Right forelimb (tissue), 1 donor: ENCODE measurements at regions not wholly inside any gene's neighbourhood (a gene's known extent, or its start where the extent isn't known, plus 50 kb on each side); places are given as distances from the start of the nearest gene placed in this dataset.

Experiments used
- DNase-seq: peaks from one replicate; pipeline ENCODE4 v3.0.0-alpha.2; 2018

DNA sequence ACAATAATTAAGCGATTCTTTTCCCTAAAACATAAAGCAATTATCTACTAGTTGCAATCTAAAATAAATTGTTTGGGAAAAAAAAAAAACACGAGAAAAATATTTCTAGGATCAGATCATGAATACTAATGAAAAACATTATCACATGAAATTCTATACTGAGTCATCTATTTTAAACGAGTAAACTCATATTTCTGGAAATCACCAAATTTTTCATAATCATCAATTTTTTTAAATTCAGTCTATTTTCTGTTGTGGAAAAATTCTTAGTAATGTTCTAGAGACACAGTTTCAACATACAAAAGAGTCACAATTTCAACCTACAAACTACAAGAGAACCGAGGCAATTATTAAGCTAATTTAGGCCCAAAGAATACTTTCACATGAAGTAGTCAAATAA is 245.6 kb upstream of the SOX5 start:
- no peak for DNase-seq

DNA sequence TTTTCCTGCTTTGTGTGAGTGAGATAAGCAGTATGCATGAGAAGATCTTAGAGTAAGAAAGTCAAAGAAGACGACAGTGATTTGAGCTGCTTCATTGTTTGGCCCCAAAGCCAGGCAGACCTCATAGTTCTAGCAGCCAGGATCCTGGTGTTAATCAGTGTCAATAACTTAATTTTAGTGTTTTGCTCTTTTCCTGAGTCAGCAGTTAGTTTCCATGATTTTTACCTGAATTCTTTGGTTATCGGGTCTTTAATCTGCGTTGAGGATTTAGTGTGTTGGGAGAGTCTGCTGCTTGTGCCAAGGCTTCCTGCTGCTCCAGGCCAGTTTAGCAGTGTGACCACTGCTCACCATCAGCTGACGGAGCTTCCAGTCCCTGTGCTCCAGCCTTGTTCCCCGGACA is 241.6 kb upstream of the SOX5 start:
- no peak for DNase-seq

DNA sequence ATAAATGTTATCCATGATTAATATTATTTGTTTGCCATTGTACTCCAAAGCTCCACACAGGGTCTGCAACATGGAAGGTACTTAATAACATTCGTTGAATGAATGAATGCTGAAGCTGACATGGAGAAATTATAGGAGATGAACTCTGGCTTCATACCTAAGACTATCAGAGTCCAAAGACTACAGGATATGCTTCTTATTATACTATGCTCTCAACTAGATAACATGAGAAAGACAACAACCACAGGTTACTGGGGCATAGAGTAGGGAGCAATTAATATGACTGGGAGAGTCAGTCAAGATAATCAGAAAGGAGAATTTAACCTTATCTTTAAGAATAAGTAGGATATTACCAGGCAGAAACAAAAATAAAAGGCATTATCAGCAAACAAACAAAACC is 236.3 kb upstream of the SOX5 start:
- DNase-seq: no peak

DNA sequence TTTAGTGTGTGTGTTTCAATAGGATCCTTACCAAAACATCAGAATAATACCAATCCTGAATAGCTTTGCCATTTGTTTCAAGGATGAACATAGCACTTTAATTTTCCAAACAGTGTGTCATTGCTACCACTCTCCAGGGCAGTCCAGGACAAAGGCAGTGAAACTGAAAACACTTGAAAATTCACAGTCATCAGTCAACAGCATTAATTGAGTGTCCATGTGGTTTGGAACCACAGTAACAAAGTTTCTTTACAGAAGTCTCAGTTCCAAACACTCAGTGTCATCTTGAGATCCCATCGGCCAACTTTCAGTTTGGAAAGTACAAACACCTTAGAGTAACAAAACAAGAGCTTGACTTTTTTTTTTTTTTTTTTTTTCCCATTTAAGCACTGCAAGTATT is 228.4 kb upstream of the SOX5 start:
- DNase-seq: no peak

DNA sequence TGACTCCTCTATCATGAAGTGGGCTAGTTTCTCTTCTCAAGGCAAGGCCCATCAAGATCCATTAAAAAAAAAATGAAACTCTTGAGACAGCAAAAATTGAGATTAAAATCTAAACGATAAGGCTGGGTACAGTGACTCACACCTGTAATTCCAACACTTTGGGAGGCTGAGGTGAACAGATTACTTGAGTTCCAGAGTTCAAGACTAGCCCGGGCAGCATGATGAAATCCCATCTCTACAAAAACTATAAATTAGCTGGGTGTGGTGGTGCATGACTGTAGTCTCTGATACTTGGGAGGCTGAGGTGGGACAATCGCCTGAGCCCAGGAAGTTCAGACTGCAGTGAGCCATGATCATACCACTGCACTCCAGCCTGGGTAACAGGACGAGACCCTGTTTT is 226.5 kb upstream of the SOX5 start:
- no peak for DNase-seq

DNA sequence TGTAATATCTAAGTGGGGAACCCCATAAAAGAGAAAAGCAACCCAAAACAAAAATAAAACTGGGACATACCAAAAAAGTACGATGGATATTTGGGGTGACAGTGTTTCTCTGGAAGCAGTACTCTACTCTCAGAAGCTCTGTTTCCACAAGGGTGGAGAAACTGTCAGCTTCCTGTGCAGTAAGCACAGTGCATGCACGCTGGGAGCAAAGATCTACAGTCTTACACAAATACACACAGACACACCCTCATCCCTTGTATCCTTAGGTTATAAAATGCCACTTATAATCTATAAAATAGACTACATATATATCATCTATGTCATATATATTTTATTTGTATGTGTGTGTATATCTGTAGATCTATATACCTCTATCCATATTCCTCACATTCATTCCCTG is 225.8 kb upstream of the SOX5 start:
- DNase-seq: no peak

DNA sequence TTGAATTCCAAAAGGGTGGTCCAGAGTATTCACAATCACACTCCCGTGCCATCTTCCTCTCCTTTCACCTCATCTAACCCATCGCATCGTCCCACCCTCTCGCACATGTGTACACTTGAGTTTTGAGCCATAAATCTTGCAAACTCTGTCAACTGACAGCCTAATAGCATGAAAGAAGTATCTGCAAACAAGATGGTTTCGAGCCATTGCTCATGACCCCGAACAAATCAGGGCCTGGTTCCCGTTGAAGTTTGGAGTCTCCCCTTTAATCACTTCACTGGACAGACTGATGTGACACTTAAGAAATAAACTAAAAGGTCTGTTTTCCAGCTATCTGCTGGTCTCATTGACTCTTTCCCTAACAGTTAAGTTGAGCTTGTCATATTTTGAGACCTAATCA is 223.6 kb upstream of the SOX5 start:
- no peak for DNase-seq

DNA sequence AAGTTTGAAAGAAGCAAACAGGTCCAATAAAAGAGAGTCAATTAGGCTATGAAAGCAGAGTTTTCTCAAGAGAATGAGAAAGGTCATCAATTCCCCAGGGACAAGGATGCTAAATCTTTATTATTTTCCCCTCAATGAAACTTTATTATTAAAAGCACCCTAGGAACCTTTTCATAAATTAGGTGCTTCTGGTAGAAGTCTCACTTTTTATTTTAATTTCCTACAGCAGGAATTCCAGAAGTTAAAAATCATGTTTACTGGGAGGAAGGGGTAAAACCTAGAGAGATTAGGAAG is 223.2 kb upstream of the SOX5 start:
- no peak for DNase-seq

DNA sequence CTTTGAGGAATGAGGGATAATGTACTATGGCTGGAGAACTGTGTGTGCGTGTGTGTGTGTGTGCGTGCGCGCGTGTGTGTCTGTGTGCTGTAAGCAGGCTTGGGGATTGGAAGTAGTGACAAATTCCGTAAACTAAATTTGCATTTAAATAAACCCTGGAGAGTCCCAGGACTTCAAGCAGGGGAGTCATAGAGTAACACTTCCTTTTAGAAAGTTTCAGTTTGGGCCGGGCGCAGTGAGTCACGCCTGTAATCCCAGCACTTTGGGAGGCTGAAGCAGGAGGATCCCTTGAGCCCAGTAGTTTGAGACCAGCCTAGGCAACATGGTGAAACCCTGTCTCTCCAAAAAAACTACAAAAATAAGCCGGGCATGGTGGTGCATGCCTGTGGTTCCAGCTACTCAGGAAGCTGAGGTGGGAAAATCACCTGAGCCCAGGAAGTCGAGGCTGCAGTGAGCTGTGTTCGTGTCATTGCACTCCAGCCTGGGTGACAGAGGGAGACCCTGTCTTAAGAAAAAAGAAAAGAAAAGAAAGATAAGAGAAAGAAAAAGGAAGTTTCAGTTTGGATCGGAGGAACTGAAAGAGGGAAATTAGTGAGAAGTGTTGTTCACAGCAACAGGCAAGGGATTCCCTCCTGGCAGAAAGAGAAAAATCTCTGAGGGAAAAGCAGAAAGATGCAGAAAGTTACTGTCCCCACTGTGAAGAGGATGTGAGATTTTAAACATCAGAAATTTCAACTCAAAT is 222.7 kb upstream of the SOX5 start:
- DNase-seq: no peak

DNA sequence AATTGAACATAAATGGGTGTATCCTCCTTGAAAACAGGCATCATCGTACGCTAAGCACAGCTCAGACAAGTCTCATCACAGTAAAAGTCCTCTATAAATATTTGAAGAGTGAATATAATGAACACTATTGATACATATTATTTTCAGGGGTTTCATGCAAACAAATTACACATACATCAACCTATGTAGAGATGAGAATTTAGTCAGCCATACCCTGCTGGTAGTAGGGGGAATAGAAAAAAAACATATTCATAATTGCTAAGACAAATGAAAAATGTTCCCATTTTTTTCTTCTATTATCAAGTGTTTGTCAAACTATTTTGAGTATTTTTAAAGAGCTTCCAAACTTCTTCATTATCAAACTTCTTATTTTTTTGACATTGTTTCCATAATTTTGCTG is 205.6 kb upstream of the SOX5 start:
- DNase-seq: no peak

DNA sequence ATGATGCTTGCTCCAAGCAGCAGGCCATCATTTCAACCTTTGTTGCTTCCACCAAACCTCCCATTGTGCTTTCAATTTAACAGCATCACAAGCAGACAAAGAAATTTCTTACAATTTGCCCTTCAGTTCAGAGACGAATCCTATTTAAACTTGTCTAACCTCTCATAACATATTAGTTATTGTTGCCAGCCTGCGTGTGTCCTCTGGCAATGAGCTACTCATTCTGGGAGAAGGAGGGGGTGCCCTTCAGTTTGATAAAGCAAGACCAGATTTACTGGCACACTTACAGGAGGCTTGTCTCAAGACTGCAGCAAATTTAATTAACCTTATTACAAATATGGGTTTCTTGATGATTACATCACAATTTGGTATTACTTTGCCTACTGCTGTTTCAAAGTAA is 203.6 kb upstream of the SOX5 start:
- DNase-seq: no peak

DNA sequence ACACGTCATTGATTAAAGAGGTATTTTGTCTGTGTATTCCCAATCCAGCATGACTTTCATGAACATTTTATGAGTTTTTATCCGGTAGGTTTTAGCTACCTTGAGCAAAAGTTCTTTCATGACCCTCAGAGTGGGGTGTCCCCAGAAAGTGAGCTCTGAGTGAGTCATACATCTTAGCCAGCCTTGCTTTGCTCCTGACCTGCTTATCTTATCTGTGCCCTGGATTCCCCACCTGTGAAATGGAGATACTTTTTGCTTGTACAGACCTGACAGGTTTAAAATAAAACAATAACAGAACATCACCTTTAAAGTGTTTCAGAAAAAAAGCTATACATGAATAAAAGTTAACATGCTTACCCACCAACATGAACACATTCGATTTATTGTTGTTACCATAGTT is 202.8 kb upstream of the SOX5 start:
- no peak for DNase-seq

DNA sequence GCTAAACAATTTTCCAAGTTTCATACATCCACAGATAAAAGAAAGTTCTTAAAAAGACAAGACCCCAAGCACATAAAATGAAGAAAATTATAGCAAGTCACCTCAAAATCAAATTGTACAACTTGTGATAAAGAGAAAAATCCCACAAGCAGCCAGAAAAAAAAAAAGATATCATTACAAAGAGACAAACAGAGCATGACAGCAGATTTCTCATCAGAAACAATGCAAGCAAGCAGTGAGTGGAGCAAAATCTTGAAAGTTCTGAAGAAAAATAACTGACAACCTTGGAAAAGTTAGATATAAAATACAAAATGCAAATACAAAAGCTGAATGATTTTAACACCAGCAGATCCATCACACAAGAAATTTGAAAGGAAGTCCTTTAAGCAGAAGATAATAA is 194.5 kb upstream of the SOX5 start:
- no peak for DNase-seq

DNA sequence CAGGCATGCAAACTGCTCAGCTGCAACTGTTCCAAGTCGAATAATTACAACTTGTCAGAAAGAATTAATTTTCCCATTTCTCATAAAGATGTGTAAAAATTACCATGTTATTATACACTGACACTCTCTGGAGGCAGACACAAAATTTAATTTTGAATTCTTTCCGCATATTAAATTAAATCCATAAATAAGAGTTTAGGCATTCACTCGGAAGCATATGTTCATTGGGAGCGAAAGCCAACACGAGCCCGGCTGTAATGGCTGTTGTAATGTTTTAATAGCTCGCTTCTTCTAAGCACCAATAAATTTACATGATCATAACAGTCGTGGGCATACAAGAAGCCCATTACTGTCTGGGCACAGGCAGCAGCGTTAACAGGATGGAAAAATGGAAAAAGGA is 189.6 kb upstream of the SOX5 start:
- DNase-seq: no peak

DNA sequence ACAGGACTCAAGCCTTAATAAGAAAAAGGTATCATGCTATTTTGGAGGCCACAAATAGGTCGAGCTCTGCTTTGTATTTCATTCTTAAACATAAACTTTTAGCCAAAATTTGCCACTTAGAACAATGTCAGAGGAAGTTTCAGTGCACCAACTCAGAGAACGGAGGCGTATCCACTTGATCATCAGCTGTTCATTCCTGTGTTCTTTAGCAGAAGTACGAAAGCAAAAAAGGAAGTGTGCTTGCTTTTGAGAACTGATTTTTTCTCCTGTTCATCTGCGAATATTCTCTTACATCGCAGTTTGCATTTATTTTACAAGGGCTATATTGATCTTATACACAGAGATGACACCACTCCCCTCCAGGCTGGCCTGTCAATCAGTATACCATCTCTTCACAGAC is 188.6 kb upstream of the SOX5 start:
- no peak for DNase-seq

DNA sequence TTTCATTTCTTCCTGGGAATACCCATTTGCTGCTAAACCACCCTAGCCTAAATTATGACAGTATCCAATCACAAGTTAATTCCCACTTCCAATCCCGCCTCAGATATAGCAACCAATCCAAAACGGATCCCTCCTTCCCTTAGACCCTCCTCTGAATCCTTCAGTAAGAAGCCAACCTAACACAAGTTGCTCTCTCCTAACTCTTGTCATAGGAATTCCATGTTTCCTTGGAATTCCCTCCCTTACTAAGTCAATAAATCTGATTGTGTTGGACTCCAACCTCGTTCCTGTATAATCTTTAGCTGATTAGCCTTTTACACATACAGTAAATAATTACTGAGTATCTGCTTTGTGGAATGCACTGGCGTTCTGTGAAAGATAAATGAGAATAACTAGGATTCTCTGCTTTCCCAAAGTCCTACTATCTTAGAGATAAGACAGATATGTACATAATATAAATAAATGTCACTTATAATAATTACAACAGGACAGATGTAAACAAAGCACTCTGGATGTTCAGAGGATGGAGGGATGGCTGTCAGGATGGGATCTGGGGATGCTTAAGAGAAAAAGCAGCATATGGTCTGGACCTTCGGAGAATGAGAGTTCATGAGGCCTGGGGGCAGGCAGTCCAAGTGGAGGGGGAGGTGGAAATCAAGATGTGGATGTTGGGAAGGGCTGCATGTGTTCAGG is 185.8 kb upstream of the SOX5 start:
- no peak for DNase-seq

DNA sequence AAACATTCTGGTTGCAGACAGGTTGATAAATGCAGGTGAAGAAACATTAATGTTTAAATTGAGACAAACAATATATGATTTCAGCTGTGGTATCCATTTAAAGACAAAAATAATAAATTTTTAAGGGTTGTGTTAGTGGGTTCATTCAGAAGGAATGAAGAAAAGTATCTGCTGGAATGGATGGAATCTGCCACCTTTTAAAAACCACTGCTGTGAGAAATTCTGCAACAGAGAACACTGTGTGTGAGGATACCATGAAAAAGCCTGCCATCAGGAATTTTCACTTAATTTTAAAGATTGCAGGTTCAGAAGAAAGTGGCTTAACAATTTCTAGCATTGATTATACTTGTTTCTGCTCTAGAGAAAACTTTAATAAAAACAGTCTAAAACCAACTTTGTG is 184.6 kb upstream of the SOX5 start:
- no peak for DNase-seq

DNA sequence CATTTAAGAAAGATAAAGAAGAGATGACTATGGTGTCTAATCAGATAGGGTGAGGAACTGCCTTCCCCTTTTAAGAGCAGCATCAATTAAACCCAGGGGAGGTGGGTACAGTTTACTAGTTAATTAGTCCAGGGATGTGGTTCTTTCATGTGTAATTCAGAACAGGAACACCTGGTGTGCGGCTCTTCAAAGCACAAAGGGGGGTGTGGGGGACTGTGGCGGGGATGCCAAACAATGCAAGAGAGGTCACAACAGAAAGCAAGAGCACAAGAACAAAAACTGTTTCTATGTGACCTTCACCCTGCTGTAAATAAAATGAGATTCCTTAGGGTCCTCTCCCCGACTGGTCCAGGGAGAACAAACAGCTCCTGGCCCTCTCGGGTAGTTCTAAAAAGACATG is 183.9 kb upstream of the SOX5 start:
- no peak for DNase-seq

DNA sequence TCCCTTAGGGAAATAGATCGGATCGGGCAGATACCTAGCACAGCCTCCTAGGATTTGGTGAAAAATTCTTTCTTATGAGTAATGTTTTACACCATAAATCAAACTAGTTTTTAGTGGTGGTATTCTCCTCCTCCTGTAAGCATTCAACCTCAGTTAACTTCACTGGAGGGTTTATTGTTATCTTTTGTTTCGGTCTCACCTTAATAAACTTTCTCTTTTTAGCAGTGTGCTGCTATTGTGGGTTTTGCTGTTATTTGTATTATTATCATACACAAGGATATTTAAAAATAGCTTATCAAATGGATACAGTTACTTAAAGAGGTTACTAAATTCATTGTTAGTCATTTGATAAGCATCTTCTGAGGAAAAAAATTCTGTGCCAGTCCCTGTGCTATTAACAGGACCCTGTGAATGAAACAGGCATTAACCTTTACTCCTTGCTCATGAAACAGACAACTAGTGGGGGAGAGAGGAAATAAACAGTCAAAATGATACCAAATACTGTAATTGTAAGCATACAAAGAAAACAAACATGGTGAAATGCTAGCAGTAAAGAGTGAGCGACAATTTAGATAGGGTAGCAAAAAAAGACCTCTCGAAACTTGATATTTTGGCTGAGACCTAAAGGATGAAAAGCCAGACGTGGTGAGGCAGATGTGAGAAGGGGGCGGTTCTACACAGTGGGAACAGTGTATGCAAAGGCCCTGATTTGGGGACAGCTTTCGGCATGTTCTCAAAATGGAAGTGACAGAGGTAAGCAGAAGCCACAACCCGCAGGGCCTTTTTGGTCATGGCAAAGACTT is 178.7 kb upstream of the SOX5 start:
- DNase-seq: no peak

DNA sequence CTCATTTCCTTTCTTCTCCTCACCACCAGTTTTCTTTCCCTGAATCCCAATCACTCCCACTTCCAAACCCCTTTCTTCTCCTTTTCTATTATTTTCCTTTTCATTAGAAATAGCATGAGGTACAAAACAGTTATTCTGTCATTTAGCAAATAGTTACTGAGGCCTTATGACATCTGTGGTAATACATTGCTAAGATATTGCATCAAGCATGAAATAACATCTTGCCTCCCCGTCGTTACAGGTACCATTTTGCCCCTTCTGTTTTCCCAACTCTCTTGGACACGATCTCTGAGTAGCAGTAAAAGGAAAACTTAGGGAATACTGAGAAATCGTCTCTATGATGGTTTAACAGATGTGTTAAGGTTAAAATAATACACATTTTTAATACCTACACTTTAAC is 175.8 kb upstream of the SOX5 start:
- no peak for DNase-seq

DNA sequence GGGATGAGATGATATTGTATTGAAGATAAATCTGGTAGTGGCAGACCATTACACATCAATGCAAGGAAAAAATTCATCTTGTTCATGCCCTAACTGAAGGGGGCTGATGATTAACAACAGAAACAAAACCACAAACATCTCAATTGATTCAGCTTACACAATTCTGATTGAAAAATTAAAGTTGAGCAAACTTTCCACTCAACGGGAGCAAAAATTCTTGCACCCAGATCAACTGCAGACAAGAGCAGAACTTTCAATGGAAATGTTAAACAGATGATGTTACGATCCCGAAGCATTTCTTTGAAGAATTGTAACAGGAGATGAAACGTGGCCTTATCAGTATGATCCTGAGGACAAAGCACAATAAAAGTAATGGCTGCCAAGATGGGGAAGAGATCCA is 172.4 kb upstream of the SOX5 start:
- DNase-seq: no peak

DNA sequence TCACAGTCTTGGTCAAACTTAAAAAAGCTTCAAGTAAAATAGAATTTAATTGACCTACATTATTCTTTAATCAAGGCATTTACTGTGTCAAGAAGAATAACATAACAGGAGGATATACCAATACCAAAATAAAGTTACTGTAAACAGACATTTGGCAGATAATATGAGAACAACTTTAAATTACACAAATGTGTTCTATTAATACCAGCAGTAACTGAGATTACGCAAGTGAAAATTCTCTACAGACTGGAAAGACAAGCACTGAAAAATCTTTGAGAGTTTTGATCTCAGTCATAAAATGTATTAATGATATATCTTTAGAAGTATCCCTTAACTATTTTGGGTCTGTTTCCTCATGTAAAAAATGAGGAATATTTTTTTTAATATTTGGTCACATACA is 169.2 kb upstream of the SOX5 start:
- DNase-seq: no peak

DNA sequence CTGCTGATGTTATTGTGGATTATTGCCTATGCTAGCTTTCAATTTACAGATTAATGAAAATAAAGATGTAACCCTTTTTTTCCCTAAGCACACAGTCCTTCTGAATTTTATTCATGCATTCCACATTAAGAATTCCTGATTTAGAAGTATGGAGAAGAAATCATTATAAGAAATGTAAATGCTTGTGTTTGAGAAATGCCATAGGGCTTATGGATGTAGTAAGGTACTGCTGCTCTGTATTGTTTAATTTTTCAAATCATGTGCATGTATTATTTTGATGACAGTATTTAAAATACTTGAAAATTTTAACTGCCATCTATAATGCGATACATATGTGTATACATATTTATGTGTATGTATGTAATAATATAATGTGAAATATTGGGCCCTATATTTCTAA is 167.1 kb upstream of the SOX5 start:
- no peak for DNase-seq

DNA sequence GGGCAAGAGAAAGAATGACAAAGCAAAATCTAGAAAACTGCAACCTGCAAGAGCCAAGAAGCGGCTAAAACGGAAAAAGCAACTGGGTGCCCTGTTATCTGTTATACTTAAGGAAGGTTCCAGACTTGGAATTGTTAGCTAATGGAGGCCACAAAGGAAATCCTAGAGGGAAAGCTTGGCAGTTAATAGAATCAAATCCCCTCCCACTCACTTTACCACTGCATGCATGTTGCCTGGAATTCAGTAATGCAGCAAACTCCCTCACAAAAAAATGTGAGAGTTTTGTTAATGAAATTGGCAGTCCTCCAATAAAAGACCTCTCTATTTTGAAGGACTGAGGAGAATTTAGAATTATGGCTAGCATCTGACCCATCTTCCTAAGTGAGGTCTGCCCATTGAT is 164.2 kb upstream of the SOX5 start:
- no peak for DNase-seq

DNA sequence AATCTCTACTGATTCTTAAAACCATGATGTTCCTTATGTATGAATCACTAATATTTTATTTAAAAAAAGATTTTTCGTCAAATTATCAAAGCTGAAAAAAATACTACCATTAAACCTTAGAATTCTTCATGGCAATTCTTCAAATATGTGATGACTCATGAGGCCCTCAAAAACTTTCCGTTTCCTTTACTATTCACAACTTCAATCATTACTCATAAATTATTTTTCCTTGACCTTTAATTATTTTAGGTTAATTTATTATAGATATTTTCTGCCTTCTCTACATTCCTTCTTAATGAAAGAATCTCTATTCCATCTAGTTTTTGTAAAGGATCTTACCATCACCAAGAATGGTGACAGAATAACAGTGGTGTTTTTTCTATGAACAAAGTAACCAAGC is 162.1 kb upstream of the SOX5 start:
- no peak for DNase-seq
